ENCODE measurements at regions not wholly inside any gene's neighbourhood (a gene's known extent, or its start where the extent isn't known, plus 50 kb on each side); places are given as distances from the start of the nearest gene placed in this dataset.

DNA sequence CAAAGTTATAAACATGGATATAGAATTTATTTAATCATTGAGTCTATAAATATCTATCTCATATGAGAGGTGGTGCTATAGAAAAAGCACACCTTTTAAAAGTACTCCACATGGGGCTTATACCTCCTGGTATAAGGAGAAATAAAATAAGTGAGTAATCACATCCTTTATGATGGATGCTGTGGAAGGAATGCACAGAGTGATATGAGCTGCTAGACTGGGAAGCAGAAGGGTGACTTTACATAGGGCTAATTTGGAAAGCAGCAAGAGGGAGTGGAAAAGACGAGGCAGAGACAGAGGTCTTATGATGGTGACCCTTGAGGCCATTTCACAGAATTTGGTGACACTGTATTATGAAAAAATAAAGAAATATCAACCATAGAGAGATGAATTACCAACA, 59.4 kb upstream of the AHR start:
- Histone ChIP-seq H3K9me3 (ENCODE audit: low read length) (no peaks in the 10 kb centered on the region), H3K9me2 (ENCODE audit: insufficient read depth, low read length) (no peaks in the 10 kb centered on the region), H3K27ac (ENCODE audit: low read length) (no peak overlapping the region), H4K20me1 (ENCODE audit: insufficient read depth) (no peaks in the 10 kb centered on the region), H3K9ac (ENCODE audit: low read length) (no peak overlapping the region), H3K27me3 (ENCODE audit: insufficient read depth, low read depth, low read length) (no peaks in the 10 kb centered on the region), H3K4me2 (ENCODE audit: low read length) (no peak overlapping the region), H3F3A (ENCODE audit: insufficient read depth, low read length, poor library complexity, severe bottlenecking) (no peaks in the 10 kb centered on the region), H3K36me3 (ENCODE audit: insufficient read depth, low read length) (no peaks in the 10 kb centered on the region), H2AFZ (ENCODE audit: low read depth, low read length) (no peak overlapping the region), H3K4me3 (ENCODE audit: low read length) (no peak overlapping the region), H3K79me2 (replicated peaks; ENCODE audit: insufficient read depth, low read length) (no peaks in the 10 kb centered on the region)
- TF ChIP-seq, protein P1, sequence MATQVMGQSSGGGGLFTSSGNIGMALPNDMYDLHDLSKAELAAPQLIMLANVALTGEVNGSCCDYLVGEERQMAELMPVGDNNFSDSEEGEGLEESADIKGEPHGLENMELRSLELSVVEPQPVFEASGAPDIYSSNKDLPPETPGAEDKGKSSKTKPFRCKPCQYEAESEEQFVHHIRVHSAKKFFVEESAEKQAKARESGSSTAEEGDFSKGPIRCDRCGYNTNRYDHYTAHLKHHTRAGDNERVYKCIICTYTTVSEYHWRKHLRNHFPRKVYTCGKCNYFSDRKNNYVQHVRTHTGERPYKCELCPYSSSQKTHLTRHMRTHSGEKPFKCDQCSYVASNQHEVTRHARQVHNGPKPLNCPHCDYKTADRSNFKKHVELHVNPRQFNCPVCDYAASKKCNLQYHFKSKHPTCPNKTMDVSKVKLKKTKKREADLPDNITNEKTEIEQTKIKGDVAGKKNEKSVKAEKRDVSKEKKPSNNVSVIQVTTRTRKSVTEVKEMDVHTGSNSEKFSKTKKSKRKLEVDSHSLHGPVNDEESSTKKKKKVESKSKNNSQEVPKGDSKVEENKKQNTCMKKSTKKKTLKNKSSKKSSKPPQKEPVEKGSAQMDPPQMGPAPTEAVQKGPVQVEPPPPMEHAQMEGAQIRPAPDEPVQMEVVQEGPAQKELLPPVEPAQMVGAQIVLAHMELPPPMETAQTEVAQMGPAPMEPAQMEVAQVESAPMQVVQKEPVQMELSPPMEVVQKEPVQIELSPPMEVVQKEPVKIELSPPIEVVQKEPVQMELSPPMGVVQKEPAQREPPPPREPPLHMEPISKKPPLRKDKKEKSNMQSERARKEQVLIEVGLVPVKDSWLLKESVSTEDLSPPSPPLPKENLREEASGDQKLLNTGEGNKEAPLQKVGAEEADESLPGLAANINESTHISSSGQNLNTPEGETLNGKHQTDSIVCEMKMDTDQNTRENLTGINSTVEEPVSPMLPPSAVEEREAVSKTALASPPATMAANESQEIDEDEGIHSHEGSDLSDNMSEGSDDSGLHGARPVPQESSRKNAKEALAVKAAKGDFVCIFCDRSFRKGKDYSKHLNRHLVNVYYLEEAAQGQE (IDR thresholded peaks at IDR 0.05; ENCODE audit: borderline replicate concordance), result no peak
- TF ChIP-seq, protein P2, sequence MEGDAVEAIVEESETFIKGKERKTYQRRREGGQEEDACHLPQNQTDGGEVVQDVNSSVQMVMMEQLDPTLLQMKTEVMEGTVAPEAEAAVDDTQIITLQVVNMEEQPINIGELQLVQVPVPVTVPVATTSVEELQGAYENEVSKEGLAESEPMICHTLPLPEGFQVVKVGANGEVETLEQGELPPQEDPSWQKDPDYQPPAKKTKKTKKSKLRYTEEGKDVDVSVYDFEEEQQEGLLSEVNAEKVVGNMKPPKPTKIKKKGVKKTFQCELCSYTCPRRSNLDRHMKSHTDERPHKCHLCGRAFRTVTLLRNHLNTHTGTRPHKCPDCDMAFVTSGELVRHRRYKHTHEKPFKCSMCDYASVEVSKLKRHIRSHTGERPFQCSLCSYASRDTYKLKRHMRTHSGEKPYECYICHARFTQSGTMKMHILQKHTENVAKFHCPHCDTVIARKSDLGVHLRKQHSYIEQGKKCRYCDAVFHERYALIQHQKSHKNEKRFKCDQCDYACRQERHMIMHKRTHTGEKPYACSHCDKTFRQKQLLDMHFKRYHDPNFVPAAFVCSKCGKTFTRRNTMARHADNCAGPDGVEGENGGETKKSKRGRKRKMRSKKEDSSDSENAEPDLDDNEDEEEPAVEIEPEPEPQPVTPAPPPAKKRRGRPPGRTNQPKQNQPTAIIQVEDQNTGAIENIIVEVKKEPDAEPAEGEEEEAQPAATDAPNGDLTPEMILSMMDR (IDR thresholded peaks at IDR 0.05; ENCODE audit: poor library complexity, severe bottlenecking), result no peak
- no peak for TF ChIP-seq EZH2 (IDR thresholded peaks at IDR 0.05; ENCODE audit: borderline replicate concordance, insufficient read depth, low read length, poor library complexity, severe bottlenecking)
- TF ChIP-seq MXI1 (conservative IDR thresholded peaks at IDR 0.05; ENCODE audit: poor library complexity, severe bottlenecking), result no peak
- no peak for TF ChIP-seq POLR2AphosphoS5 (IDR thresholded peaks at IDR 0.05)
- TF ChIP-seq EP300 (conservative IDR thresholded peaks at IDR 0.05; ENCODE audit: poor library complexity, severe bottlenecking), result no peak
- no peak for TF ChIP-seq RAD21 (conservative IDR thresholded peaks at IDR 0.05)
- no peak for TF ChIP-seq SMC3 (conservative IDR thresholded peaks at IDR 0.05; ENCODE audit: poor library complexity)
- TF ChIP-seq TAF1 (IDR thresholded peaks at IDR 0.05; ENCODE audit: low read depth), result no peak

DNA sequence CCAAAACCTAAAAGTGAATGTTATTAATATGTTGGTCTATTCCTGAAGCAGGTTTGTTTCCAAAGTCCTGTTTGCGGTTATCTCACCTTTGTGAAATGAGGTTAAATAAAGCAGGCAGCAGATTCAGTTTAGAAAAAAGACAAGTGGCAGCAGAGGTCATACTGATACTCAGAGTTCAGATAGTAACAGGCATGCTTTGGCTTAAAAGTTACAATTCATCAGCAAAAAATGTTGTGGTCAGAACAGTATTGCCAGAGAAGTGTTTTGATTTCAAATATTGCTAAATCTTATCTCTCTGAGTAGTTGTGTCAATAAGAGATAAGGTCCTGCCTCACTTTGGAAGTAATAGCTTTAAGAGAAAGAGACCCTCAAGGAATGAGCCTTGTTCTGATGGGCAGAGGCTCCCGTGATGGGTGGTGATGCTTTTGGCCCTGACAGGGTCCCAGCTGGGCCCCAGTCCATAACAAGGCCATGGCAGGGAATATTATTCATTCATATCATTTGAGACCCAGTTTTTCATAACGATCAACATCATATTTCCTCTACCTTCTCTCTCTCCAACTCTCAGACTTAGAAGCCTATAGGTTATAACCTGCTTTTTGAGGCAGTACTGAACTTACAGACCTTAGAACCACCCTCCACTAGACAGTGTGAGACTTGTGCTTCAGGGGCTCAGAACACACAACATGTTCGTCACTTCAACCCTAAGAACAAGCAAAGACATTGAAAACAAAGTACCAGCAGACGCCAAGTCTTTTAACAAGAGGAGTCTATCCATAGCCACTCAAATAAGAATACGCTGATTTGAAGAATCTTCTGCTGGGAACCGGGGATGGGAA, 58.5 kb upstream of the AHR start:
- no peaks in the 10 kb centered on the region for H3K9me2 ChIP-seq (ENCODE audit: insufficient read depth, low read length)
- H2AFZ ChIP-seq (ENCODE audit: low read depth, low read length), result no peak overlapping the region
- no peaks in the 10 kb centered on the region for H4K20me1 ChIP-seq (ENCODE audit: insufficient read depth)
- H3K9ac ChIP-seq (ENCODE audit: low read length), result no peak overlapping the region
- no peak overlapping the region for H3K4me2 ChIP-seq (ENCODE audit: low read length)
- H3K27me3 ChIP-seq (ENCODE audit: insufficient read depth, low read depth, low read length), result no peaks in the 10 kb centered on the region
- H3K79me2 ChIP-seq (replicated peaks; ENCODE audit: insufficient read depth, low read length), result no peaks in the 10 kb centered on the region
- no peak overlapping the region for H3K27ac ChIP-seq (ENCODE audit: low read length)
- H3K4me3 ChIP-seq (ENCODE audit: low read length), result no peak overlapping the region
- H3K36me3 ChIP-seq (ENCODE audit: insufficient read depth, low read length), result no peaks in the 10 kb centered on the region
- TF ChIP-seq, protein P1 (IDR thresholded peaks at IDR 0.05; ENCODE audit: borderline replicate concordance), result no peak
- TF ChIP-seq MXI1 (conservative IDR thresholded peaks at IDR 0.05; ENCODE audit: poor library complexity, severe bottlenecking), result no peak
- no peak for TF ChIP-seq EZH2 (IDR thresholded peaks at IDR 0.05; ENCODE audit: borderline replicate concordance, insufficient read depth, low read length, poor library complexity, severe bottlenecking)
- no peak for TF ChIP-seq EP300 (conservative IDR thresholded peaks at IDR 0.05; ENCODE audit: poor library complexity, severe bottlenecking)
- TF ChIP-seq POLR2AphosphoS5 (IDR thresholded peaks at IDR 0.05), result no peak
- no peaks in the 10 kb centered on the region for H3F3A ChIP-seq (ENCODE audit: insufficient read depth, low read length, poor library complexity, severe bottlenecking)
- no peaks in the 10 kb centered on the region for H3K9me3 ChIP-seq (ENCODE audit: low read length)

Data from neural cell (in vitro differentiated cells).